Endothelial cell of umbilical vein (primary cell): ENCODE measurements at regions not wholly inside any gene's neighbourhood (a gene's known extent, or its start where the extent isn't known, plus 50 kb on each side); places are given as distances from the start of the nearest gene placed in this dataset.

Experiments used
- EZH2 ChIP-seq: IDR thresholded peaks from 2 replicates; pipeline ENCODE4 v1.6.1; 2012; ENCODE audit warnings: borderline replicate concordance, low read depth, mild to moderate bottlenecking, moderate library complexity, low read length, inconsistent platforms; ENCODE audit not compliant: severe bottlenecking
- GATA2 ChIP-seq: IDR thresholded peaks from 2 replicates; pipeline ENCODE4 v1.7.0; 2011; ENCODE audit warnings: low read depth, mild to moderate bottlenecking, moderate library complexity, mixed read lengths, low read length; ENCODE audit not compliant: insufficient read length, insufficient read depth
- JUN ChIP-seq: IDR thresholded peaks from 2 replicates; pipeline ENCODE4 v1.6.1; 2011; ENCODE audit warnings: borderline replicate concordance, low read depth; ENCODE audit not compliant: insufficient read length, insufficient read depth
- POLR2A ChIP-seq: IDR thresholded peaks from 2 replicates; pipeline ENCODE4 v1.6.1; 2012; ENCODE audit warnings: low read depth, mild to moderate bottlenecking, control low read depth, low read length
- POLR2AphosphoS5 ChIP-seq: IDR thresholded peaks from 2 replicates; pipeline ENCODE4 v1.6.1; 2012; ENCODE audit warnings: low read depth, mild to moderate bottlenecking, control low read depth, low read length, moderate library complexity; ENCODE audit not compliant: insufficient read depth
- TF ChIP-seq, protein P1 (sequence below), 2 donors: IDR thresholded peaks; 1 replicate in 1 of 2; 2 replicates in 1 of 2; pipeline ENCODE4 v1.5.1; 2011; ENCODE audit warnings: low read length in 2 of 2, mild to moderate bottlenecking in 2 of 2, moderate library complexity in 2 of 2, control low read depth in 1 of 2, inconsistent platforms in 1 of 2, low read depth in 1 of 2; ENCODE audit not compliant: insufficient read depth in 1 of 2; ENCODE audit errors: extremely low read depth in 1 of 2

DNA sequence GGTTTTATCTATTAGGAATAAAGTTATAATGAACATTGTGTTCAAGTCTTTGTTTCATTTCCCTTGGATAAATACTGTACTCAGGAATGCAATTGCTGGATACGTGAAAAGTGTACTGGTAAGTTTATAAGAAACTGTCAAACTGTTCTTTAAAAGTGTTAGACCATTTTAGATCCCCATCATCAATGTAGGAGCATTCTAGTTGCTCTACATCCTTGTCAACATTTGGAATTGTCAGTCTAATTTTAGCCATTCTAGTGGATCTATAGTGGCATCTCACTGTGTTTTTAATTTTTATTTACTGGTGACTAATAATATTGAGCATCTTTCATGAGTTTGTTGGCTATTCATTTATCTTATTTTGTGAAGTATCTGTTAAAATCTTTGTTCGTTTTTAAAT lies 354.0 kb upstream of the NRP1 start:
- TF ChIP-seq, protein P1, sequence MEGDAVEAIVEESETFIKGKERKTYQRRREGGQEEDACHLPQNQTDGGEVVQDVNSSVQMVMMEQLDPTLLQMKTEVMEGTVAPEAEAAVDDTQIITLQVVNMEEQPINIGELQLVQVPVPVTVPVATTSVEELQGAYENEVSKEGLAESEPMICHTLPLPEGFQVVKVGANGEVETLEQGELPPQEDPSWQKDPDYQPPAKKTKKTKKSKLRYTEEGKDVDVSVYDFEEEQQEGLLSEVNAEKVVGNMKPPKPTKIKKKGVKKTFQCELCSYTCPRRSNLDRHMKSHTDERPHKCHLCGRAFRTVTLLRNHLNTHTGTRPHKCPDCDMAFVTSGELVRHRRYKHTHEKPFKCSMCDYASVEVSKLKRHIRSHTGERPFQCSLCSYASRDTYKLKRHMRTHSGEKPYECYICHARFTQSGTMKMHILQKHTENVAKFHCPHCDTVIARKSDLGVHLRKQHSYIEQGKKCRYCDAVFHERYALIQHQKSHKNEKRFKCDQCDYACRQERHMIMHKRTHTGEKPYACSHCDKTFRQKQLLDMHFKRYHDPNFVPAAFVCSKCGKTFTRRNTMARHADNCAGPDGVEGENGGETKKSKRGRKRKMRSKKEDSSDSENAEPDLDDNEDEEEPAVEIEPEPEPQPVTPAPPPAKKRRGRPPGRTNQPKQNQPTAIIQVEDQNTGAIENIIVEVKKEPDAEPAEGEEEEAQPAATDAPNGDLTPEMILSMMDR (IDR thresholded peaks at IDR 0.05; ENCODE audit: extremely low read depth in 1 of 2, insufficient read depth in 1 of 2, low read depth in 1 of 2, low read length in 2 of 2), result no peak
- TF ChIP-seq POLR2AphosphoS5, result no peak
- TF ChIP-seq JUN, result no peak
- TF ChIP-seq GATA2, result no peak
- no peak for TF ChIP-seq EZH2
- no peak for TF ChIP-seq POLR2A
